ENCODE measurements at regions not wholly inside any gene's neighbourhood (a gene's known extent, or its start where the extent isn't known, plus 50 kb on each side); places are given as distances from the start of the nearest gene placed in this dataset.

GRCh38 chr5:33315189-33315588 lies 125.6 kb upstream of the TARS1 start (continued):
- TF ChIP-seq GATA2 (CRISPR knock-in tag; IDR thresholded peaks at IDR 0.05): no peak
- TF ChIP-seq ELF1 (IDR thresholded peaks at IDR 0.05): no peak
- TF ChIP-seq FOSL2 (IDR thresholded peaks at IDR 0.05; ENCODE audit: borderline replicate concordance, low read depth): no peak

DNA sequence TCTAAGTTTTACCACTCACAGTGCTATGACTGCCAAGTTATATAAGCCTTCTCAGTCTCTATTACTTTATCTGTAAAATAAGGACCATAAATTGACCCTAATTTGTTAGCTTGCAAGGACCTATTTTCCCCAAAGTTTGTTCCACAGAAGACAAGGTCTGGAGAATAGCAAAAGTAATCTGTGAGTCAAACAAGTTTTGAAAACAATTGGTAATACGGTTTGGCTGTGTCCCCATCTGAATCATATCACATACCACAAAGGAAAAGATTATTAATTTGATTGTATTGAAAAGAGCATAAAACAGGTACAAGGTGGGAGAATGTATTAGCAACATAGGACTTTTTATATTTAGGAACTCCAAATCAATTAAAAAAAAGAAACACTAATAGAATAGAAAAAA lies 124.0 kb upstream of the TARS1 start:
- WGBS (ENCODE audit: low lambda C conversion rate): 68% methylated on average over 1 of the region's 1 CpG
- POLR2A ChIA-PET: no interaction called here
- H3K36me3 ChIP-seq (replicated peaks in 1 of 2; ENCODE audit: control insufficient read depth in 1 of 2, insufficient read depth in 2 of 2, low read length in 1 of 2): no peaks in the 10 kb centered on the region
- H2AFZ ChIP-seq (ENCODE audit: low read depth): no peak overlapping the region
- H3K79me2 ChIP-seq (ENCODE audit: insufficient read depth): no peaks in the 10 kb centered on the region
- no peaks in the 10 kb centered on the region for H3K9me3 ChIP-seq
- no peaks in the 10 kb centered on the region for H3K9me2 ChIP-seq
- peak overlapping the region in 1 of 2 experiments; percentile 100; a peak in 2 of 4 replicates for H3K27ac ChIP-seq (ENCODE audit: low read depth in 2 of 2, low read length in 1 of 2)
- no peak overlapping the region for H3K4me2 ChIP-seq
- H3F3A ChIP-seq (replicated peaks; ENCODE audit: insufficient read depth): peaks cover 58% of the 10 kb centered on the region
- H3K4me3 ChIP-seq (ENCODE audit: low read depth in 2 of 2, low read length in 1 of 2): no peak overlapping the region
- H3K27me3 ChIP-seq (ENCODE audit: insufficient read depth): no peaks in the 10 kb centered on the region
- CTCF ChIA-PET: no interaction called here
- no peak overlapping the region for H3K9ac ChIP-seq
- no peaks in the 10 kb centered on the region for H4K20me1 ChIP-seq (ENCODE audit: insufficient read depth)
- peaks cover 0 to 31% of the 10 kb centered on the region in 2 experiments; a peak in 3 of 4 replicates for H3K4me1 ChIP-seq (ENCODE audit: control insufficient read depth in 1 of 2, insufficient read depth in 2 of 2, low read depth in 1 of 2, low read length in 1 of 2)
- TF ChIP-seq JUND (IDR thresholded peaks at IDR 0.05) (peak; percentile 16; the same call in 1 of the 2 replicates), MXI1 (IDR thresholded peaks at IDR 0.05; ENCODE audit: low read depth, low read length) (no peak), SIN3A (IDR thresholded peaks at IDR 0.05; ENCODE audit: borderline replicate concordance, low read depth, low read length) (no peak), EP300 (IDR thresholded peaks at IDR 0.05; ENCODE audit: borderline replicate concordance in 1 of 2, low read depth in 1 of 2, low read length in 1 of 2) (peak; percentile 13 to 27; a peak in 1 of 4 replicates), PBX3 (IDR thresholded peaks at IDR 0.05) (peak; percentile 20; the same call in 1 of the 2 replicates), TCF12 (IDR thresholded peaks at IDR 0.05) (peak; percentile 54; the same call in 1 of the 2 replicates)
- no peak for DNase-seq

DNA sequence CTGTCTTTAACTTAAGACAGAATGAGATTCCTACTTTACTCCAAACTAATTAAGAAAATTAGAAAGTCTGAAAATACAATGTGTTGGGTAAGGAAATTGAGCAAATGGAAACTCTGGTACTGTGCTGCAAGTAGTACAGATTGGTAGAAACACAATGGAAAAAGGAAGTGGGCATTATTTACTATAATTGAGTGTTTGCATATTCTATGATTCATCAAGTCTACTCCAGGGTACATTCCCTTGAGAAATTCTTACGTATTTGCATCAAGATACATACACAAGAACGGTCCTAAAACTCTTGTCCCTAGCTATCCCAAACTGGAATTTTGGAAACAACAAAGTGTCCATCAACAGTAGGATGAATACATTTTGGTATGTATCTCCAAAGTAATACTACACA lies 123.5 kb upstream of the TARS1 start:
- Histone ChIP-seq H3K9me3 (no peaks in the 10 kb centered on the region), H3K79me2 (ENCODE audit: insufficient read depth) (no peaks in the 10 kb centered on the region), H3K9me2 (no peaks in the 10 kb centered on the region), H3K27me3 (ENCODE audit: insufficient read depth) (no peaks in the 10 kb centered on the region), H3K4me1 (ENCODE audit: control insufficient read depth in 1 of 2, insufficient read depth in 2 of 2, low read depth in 1 of 2, low read length in 1 of 2) (peaks cover 0 to 32% of the 10 kb centered on the region in 2 experiments; a peak in 3 of 4 replicates), H3F3A (replicated peaks; ENCODE audit: insufficient read depth) (peaks cover 55% of the 10 kb centered on the region), H3K36me3 (replicated peaks in 1 of 2; ENCODE audit: control insufficient read depth in 1 of 2, insufficient read depth in 2 of 2, low read length in 1 of 2) (no peaks in the 10 kb centered on the region), H2AFZ (ENCODE audit: low read depth) (no peak overlapping the region), H3K4me2 (no peak overlapping the region), H3K4me3 (ENCODE audit: low read depth in 2 of 2, low read length in 1 of 2) (no peak overlapping the region), H3K9ac (no peak overlapping the region), H4K20me1 (ENCODE audit: insufficient read depth) (no peaks in the 10 kb centered on the region), H3K27ac (ENCODE audit: low read depth in 2 of 2, low read length in 1 of 2) (peak overlapping the region in 1 of 2 experiments; percentile 100; a peak in 2 of 4 replicates)
- ChIA-PET CTCF (no interaction called here), POLR2A (no interaction called here)
- 42% methylated on average over 2 of the region's 2 CpGs for WGBS (ENCODE audit: low lambda C conversion rate)
- DNase-seq: no peak
- TF ChIP-seq FOSL2 (IDR thresholded peaks at IDR 0.05; ENCODE audit: borderline replicate concordance, low read depth): no peak
- TF ChIP-seq JUND (IDR thresholded peaks at IDR 0.05): no peak
- no peak for TF ChIP-seq EZH2phosphoT487 (IDR thresholded peaks at IDR 0.05; ENCODE audit: borderline replicate concordance, low read depth)
- TF ChIP-seq, protein P1, sequence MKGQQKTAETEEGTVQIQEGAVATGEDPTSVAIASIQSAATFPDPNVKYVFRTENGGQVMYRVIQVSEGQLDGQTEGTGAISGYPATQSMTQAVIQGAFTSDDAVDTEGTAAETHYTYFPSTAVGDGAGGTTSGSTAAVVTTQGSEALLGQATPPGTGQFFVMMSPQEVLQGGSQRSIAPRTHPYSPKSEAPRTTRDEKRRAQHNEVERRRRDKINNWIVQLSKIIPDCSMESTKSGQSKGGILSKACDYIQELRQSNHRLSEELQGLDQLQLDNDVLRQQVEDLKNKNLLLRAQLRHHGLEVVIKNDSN (IDR thresholded peaks at IDR 0.05; ENCODE audit: borderline replicate concordance, low read depth): no peak
- TF ChIP-seq TCF12 (IDR thresholded peaks at IDR 0.05): no peak
- no peak for TF ChIP-seq SIN3A (IDR thresholded peaks at IDR 0.05; ENCODE audit: borderline replicate concordance, low read depth, low read length)
- no peak for TF ChIP-seq EP300 (IDR thresholded peaks at IDR 0.05; ENCODE audit: borderline replicate concordance in 1 of 2, low read depth in 1 of 2, low read length in 1 of 2)
- TF ChIP-seq, protein P2, sequence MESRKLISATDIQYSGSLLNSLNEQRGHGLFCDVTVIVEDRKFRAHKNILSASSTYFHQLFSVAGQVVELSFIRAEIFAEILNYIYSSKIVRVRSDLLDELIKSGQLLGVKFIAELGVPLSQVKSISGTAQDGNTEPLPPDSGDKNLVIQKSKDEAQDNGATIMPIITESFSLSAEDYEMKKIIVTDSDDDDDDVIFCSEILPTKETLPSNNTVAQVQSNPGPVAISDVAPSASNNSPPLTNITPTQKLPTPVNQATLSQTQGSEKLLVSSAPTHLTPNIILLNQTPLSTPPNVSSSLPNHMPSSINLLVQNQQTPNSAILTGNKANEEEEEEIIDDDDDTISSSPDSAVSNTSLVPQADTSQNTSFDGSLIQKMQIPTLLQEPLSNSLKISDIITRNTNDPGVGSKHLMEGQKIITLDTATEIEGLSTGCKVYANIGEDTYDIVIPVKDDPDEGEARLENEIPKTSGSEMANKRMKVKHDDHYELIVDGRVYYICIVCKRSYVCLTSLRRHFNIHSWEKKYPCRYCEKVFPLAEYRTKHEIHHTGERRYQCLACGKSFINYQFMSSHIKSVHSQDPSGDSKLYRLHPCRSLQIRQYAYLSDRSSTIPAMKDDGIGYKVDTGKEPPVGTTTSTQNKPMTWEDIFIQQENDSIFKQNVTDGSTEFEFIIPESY (IDR thresholded peaks at IDR 0.05; ENCODE audit: borderline replicate concordance, low read depth): no peak
- no peak for TF ChIP-seq SMC3 (IDR thresholded peaks at IDR 0.05; ENCODE audit: low read depth, low read length)
- TF ChIP-seq REST (IDR thresholded peaks at IDR 0.05; ENCODE audit: low read depth, low read length): no peak
- TF ChIP-seq RXRA (IDR thresholded peaks at IDR 0.05; ENCODE audit: borderline replicate concordance, low read depth): no peak
- no peak for TF ChIP-seq CHD2 (IDR thresholded peaks at IDR 0.05; ENCODE audit: low read length, partially characterized antibody)
- TF ChIP-seq ELF1 (IDR thresholded peaks at IDR 0.05): no peak
- TF ChIP-seq YY1 (IDR thresholded peaks at IDR 0.05; ENCODE audit: low read depth): no peak
- TF ChIP-seq FOXJ3 (CRISPR knock-in tag; IDR thresholded peaks at IDR 0.05): no peak
- TF ChIP-seq FOXM1 (IDR thresholded peaks at IDR 0.05; ENCODE audit: low read depth): no peak
